ENCODE measurements at regions not wholly inside any gene's neighbourhood (a gene's known extent, or its start where the extent isn't known, plus 50 kb on each side); places are given as distances from the start of the nearest gene placed in this dataset.

DNA sequence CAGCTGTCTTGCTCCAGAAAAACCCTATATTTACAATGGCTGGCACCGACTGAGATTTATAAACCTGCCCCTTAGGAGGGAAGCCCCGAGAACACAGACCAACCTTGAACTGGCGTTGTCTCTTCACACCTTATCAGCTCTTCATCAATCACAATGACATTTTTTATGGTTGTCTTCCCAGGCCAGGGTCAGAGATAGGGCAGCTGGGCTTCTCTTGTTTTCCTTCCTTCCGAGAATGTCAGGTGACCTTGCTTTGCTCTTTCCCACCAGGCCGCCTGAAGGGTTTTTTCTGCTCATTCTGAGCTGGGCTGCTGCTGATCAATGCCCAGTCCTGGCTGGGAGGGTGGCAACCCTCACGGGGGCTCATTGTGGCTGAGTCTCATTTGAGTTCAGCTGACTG is 619.1 kb downstream of the CCDC171 start:
- H3K36me3 ChIP-seq (ENCODE audit: control insufficient read depth in 2 of 2, insufficient read depth in 2 of 2, low read length in 1 of 2): no peaks in the 10 kb centered on the region
- H3K4me3 ChIP-seq (ENCODE audit: low read depth in 1 of 2, low read length in 2 of 2): no peak overlapping the region
- no peaks in the 10 kb centered on the region for H3K27me3 ChIP-seq (ENCODE audit: control insufficient read depth in 1 of 2, insufficient read depth in 2 of 2, low read length in 2 of 2)
- 44 to 70% methylated on average over 6 of the region's 6 CpGs for WGBS, 2 donors
- H3K4me1 ChIP-seq (ENCODE audit: control insufficient read depth in 2 of 2, insufficient read depth in 2 of 2, low read length in 1 of 2): peaks cover 0 to 3% of the 10 kb centered on the region in 2 donors
- no peaks in the 10 kb centered on the region for H3K9me3 ChIP-seq (ENCODE audit: control insufficient read depth in 2 of 2, insufficient read depth in 1 of 2, low read depth in 1 of 2, low read length in 1 of 2)
- H3K27ac ChIP-seq (ENCODE audit: low read depth in 2 of 2, low read length in 1 of 2): no peak overlapping the region

DNA sequence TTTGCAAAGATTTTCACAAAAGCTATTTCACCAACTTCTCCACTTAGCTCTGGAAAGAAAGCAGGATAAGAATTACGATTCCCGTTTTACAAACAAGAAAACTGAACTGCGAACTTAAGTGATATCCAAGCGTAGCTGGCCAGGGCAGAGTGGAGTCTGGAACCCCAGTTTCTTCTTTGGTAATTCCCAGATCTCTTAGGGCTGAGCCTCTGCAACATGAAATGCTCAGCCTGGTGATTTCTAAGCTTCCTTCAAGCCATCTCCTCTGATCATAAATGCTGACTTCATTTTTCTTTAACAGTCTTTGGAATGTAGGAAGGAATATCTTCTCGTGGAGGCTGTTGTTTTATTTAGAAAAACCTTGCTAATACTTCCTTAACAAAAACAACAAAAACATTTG is 620.0 kb downstream of the CCDC171 start:
- no peaks in the 10 kb centered on the region for H3K9me3 ChIP-seq (ENCODE audit: control insufficient read depth in 2 of 2, insufficient read depth in 1 of 2, low read depth in 1 of 2, low read length in 1 of 2)
- no peaks in the 10 kb centered on the region for H3K27me3 ChIP-seq (ENCODE audit: control insufficient read depth in 1 of 2, insufficient read depth in 2 of 2, low read length in 2 of 2)
- H3K4me3 ChIP-seq (ENCODE audit: low read depth in 1 of 2, low read length in 2 of 2): no peak overlapping the region
- H3K27ac ChIP-seq (ENCODE audit: low read depth in 2 of 2, low read length in 1 of 2): no peak overlapping the region
- H3K4me1 ChIP-seq (ENCODE audit: control insufficient read depth in 2 of 2, insufficient read depth in 2 of 2, low read length in 1 of 2): peaks cover 0 to 3% of the 10 kb centered on the region in 2 donors
- 74% methylated on average over 5 of the region's 5 CpGs for WGBS, 2 donors
- H3K36me3 ChIP-seq (ENCODE audit: control insufficient read depth in 2 of 2, insufficient read depth in 2 of 2, low read length in 1 of 2): no peaks in the 10 kb centered on the region

DNA sequence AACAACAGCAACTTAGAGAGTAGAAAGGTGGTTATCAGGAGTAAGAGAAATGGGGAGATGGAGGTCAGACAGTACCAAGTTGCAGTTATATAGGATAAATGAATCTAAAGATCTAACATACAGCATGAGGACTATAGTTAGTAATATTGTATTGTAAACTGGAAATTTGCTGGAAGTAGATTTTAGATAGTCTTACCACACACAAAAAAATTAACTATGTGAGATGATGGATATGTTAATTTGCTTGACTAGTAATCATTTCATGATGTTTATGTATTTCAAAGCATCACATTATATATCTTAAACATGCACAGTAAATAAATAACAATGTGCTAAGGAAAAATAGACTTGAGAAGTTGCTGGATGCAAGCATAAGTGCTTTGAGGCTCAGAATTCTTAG is 622.1 kb downstream of the CCDC171 start:
- H3K27ac ChIP-seq (ENCODE audit: low read depth in 2 of 2, low read length in 1 of 2): no peak overlapping the region
- H3K4me3 ChIP-seq (ENCODE audit: low read depth in 1 of 2, low read length in 2 of 2): no peak overlapping the region
- no peaks in the 10 kb centered on the region for H3K27me3 ChIP-seq (ENCODE audit: control insufficient read depth in 1 of 2, insufficient read depth in 2 of 2, low read length in 2 of 2)
- no peaks in the 10 kb centered on the region for H3K36me3 ChIP-seq (ENCODE audit: control insufficient read depth in 2 of 2, insufficient read depth in 2 of 2, low read length in 1 of 2)
- H3K4me1 ChIP-seq (ENCODE audit: control insufficient read depth in 2 of 2, insufficient read depth in 2 of 2, low read length in 1 of 2): peaks cover 0 to 3% of the 10 kb centered on the region in 2 donors
- no peaks in the 10 kb centered on the region for H3K9me3 ChIP-seq (ENCODE audit: control insufficient read depth in 2 of 2, insufficient read depth in 1 of 2, low read depth in 1 of 2, low read length in 1 of 2)

DNA sequence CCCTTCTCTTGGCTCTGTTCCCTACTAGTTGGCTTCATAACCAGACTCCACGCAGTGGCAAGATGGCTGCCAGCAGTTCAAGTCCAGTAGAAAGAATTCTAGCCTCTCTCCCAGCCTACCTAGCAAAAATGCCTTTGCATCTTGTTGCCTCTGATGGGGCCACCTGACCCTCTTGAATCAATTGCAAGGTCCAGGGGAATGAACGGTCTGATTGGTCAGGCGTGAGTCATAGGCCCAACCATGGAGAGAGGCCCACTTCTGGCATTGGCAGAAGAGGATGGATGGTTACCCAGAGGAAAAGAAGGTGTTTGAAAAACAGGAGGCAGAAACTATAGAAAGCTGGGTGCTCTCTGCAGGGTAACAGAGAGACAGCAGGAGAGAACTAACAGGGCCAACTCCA is 622.6 kb downstream of the CCDC171 start:
- Histone ChIP-seq H3K4me1 (ENCODE audit: control insufficient read depth in 2 of 2, insufficient read depth in 2 of 2, low read length in 1 of 2) (peaks cover 0 to 3% of the 10 kb centered on the region in 2 donors), H3K36me3 (ENCODE audit: control insufficient read depth in 2 of 2, insufficient read depth in 2 of 2, low read length in 1 of 2) (no peaks in the 10 kb centered on the region), H3K27me3 (ENCODE audit: control insufficient read depth in 1 of 2, insufficient read depth in 2 of 2, low read length in 2 of 2) (no peaks in the 10 kb centered on the region), H3K4me3 (ENCODE audit: low read depth in 1 of 2, low read length in 2 of 2) (no peak overlapping the region), H3K9me3 (ENCODE audit: control insufficient read depth in 2 of 2, insufficient read depth in 1 of 2, low read depth in 1 of 2, low read length in 1 of 2) (no peaks in the 10 kb centered on the region), H3K27ac (ENCODE audit: low read depth in 2 of 2, low read length in 1 of 2) (no peak overlapping the region)
- 85 to 88% methylated on average over 3 of the region's 3 CpGs for WGBS, 2 donors

DNA sequence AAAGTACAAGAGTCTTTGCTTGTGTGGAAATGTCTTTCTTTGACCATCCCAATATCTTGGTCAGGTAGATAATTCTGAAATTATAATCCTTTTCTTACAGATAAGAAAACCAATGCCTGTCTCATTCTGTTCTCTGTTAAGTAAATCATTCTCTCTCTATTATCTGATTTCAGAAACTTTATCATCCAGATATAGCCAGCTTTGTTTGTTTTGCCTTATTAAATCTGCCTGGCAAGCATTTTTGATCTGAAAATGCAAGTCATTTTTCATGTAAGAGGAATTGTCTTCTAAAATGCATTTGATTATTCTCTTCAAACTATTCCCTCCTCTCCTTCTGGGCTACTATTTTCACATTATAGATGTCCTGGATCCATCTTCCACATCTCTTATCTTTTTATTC is 625.5 kb downstream of the CCDC171 start:
- H3K27me3 ChIP-seq (ENCODE audit: control insufficient read depth in 1 of 2, insufficient read depth in 2 of 2, low read length in 2 of 2): no peaks in the 10 kb centered on the region
- no peaks in the 10 kb centered on the region for H3K4me1 ChIP-seq (ENCODE audit: control insufficient read depth in 2 of 2, insufficient read depth in 2 of 2, low read length in 1 of 2)
- no peaks in the 10 kb centered on the region for H3K9me3 ChIP-seq (ENCODE audit: control insufficient read depth in 2 of 2, insufficient read depth in 1 of 2, low read depth in 1 of 2, low read length in 1 of 2)
- no peak overlapping the region for H3K27ac ChIP-seq (ENCODE audit: low read depth in 2 of 2, low read length in 1 of 2)
- no peak overlapping the region for H3K4me3 ChIP-seq (ENCODE audit: low read depth in 1 of 2, low read length in 2 of 2)
- no peaks in the 10 kb centered on the region for H3K36me3 ChIP-seq (ENCODE audit: control insufficient read depth in 2 of 2, insufficient read depth in 2 of 2, low read length in 1 of 2)

DNA sequence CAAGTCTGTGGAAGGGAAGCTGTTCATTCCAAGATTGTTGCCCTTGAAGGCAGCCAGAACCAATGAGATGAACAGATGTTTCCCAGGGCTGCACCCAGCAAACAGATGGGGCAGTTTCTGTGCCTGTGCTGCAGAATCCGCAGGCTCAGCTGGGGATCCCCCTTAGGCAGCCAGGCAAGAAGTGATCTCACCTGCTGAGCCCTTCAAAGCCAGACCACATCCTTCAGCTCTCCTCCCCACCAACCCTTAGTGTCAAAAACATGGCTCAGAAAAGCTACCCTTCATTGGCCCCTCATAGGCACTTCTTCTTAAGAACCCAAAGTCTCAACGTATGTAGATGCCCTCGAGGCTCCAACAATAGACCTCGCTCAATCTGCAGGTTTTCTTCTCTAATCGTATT is 626.7 kb downstream of the CCDC171 start:
- Histone ChIP-seq H3K4me3 (ENCODE audit: low read depth in 1 of 2, low read length in 2 of 2) (no peak overlapping the region), H3K36me3 (ENCODE audit: control insufficient read depth in 2 of 2, insufficient read depth in 2 of 2, low read length in 1 of 2) (no peaks in the 10 kb centered on the region), H3K4me1 (ENCODE audit: control insufficient read depth in 2 of 2, insufficient read depth in 2 of 2, low read length in 1 of 2) (no peaks in the 10 kb centered on the region), H3K9me3 (ENCODE audit: control insufficient read depth in 2 of 2, insufficient read depth in 1 of 2, low read depth in 1 of 2, low read length in 1 of 2) (no peaks in the 10 kb centered on the region), H3K27me3 (ENCODE audit: control insufficient read depth in 1 of 2, insufficient read depth in 2 of 2, low read length in 2 of 2) (no peaks in the 10 kb centered on the region), H3K27ac (ENCODE audit: low read depth in 2 of 2, low read length in 1 of 2) (no peak overlapping the region)
- WGBS, 2 donors: 86 to 87% methylated on average over 5 of the region's 5 CpGs

DNA sequence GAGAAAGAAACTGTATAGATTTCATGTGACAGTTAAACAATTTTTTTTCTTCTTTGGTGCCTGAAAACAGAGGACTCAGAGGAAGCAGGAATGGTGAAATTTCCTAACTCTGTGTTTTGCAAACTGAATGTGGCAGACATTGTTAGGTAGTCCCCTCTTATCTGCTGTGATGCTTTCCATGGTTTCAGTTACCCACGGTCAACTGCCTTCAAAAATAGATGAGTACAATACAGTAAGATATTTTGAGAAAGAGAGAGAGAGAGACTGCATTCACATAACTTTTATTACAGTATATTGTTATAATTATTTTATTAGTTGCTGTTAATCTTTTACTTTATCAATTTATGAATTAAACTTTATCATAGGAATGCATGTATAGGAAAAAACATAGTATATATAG is 627.2 kb downstream of the CCDC171 start:
- Histone ChIP-seq H3K36me3 (ENCODE audit: control insufficient read depth in 2 of 2, insufficient read depth in 2 of 2, low read length in 1 of 2) (no peaks in the 10 kb centered on the region), H3K27ac (ENCODE audit: low read depth in 2 of 2, low read length in 1 of 2) (no peak overlapping the region), H3K4me3 (ENCODE audit: low read depth in 1 of 2, low read length in 2 of 2) (no peak overlapping the region), H3K4me1 (ENCODE audit: control insufficient read depth in 2 of 2, insufficient read depth in 2 of 2, low read length in 1 of 2) (no peaks in the 10 kb centered on the region), H3K27me3 (ENCODE audit: control insufficient read depth in 1 of 2, insufficient read depth in 2 of 2, low read length in 2 of 2) (no peaks in the 10 kb centered on the region), H3K9me3 (ENCODE audit: control insufficient read depth in 2 of 2, insufficient read depth in 1 of 2, low read depth in 1 of 2, low read length in 1 of 2) (no peaks in the 10 kb centered on the region)
- WGBS, 2 donors: 87 to 88% methylated on average over 1 of the region's 1 CpG

DNA sequence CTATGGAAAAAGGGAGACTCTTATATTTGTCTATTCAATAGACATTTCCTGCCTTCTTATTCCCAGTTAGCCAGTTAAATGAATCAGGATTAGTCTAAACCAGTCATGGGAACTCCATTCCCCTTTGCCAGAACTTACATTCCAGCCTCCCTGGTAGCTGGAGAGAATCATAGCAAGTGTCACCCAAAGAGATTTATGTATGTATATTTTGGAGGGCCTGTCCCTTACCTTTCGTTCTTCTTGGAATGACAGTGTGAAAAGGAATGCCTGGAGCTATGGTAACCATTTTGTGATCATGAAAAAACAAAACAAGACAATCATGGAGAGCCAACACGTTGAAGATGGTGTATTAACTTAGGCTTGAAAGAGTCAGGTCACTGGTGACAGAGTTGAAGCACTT is 627.7 kb downstream of the CCDC171 start:
- Histone ChIP-seq H3K9me3 (ENCODE audit: control insufficient read depth in 2 of 2, insufficient read depth in 1 of 2, low read depth in 1 of 2, low read length in 1 of 2) (no peaks in the 10 kb centered on the region), H3K27ac (ENCODE audit: low read depth in 2 of 2, low read length in 1 of 2) (no peak overlapping the region), H3K27me3 (ENCODE audit: control insufficient read depth in 1 of 2, insufficient read depth in 2 of 2, low read length in 2 of 2) (no peaks in the 10 kb centered on the region), H3K4me3 (ENCODE audit: low read depth in 1 of 2, low read length in 2 of 2) (no peak overlapping the region), H3K36me3 (ENCODE audit: control insufficient read depth in 2 of 2, insufficient read depth in 2 of 2, low read length in 1 of 2) (no peaks in the 10 kb centered on the region), H3K4me1 (ENCODE audit: control insufficient read depth in 2 of 2, insufficient read depth in 2 of 2, low read length in 1 of 2) (no peaks in the 10 kb centered on the region)
- 27 to 31% methylated on average over 2 of the region's 2 CpGs for WGBS, 2 donors

DNA sequence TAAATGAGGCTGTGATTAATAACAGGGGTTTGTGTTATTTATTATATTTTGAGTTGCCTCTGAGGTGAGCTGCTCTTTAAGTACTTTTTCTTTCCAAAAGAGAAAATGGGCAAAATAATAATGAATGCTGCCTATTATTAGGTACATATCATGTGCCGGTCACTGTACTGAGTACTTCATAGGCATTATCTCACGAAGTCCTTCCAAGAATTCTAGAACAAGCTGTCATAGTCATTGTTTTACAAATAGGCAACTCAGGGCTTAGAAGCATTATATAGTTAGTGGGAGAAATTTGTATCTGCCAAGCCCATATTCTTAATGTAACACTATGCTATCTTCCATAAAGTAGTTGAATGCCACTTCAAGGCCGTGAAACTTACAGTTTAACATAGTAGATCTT is 628.7 kb downstream of the CCDC171 start:
- Histone ChIP-seq H3K27me3 (ENCODE audit: control insufficient read depth in 1 of 2, insufficient read depth in 2 of 2, low read length in 2 of 2) (no peaks in the 10 kb centered on the region), H3K9me3 (ENCODE audit: control insufficient read depth in 2 of 2, insufficient read depth in 1 of 2, low read depth in 1 of 2, low read length in 1 of 2) (no peaks in the 10 kb centered on the region), H3K27ac (ENCODE audit: low read depth in 2 of 2, low read length in 1 of 2) (no peak overlapping the region), H3K36me3 (ENCODE audit: control insufficient read depth in 2 of 2, insufficient read depth in 2 of 2, low read length in 1 of 2) (no peaks in the 10 kb centered on the region), H3K4me3 (ENCODE audit: low read depth in 1 of 2, low read length in 2 of 2) (no peak overlapping the region), H3K4me1 (ENCODE audit: control insufficient read depth in 2 of 2, insufficient read depth in 2 of 2, low read length in 1 of 2) (no peaks in the 10 kb centered on the region)
- 76 to 86% methylated on average over 3 of the region's 3 CpGs for WGBS, 2 donors

DNA sequence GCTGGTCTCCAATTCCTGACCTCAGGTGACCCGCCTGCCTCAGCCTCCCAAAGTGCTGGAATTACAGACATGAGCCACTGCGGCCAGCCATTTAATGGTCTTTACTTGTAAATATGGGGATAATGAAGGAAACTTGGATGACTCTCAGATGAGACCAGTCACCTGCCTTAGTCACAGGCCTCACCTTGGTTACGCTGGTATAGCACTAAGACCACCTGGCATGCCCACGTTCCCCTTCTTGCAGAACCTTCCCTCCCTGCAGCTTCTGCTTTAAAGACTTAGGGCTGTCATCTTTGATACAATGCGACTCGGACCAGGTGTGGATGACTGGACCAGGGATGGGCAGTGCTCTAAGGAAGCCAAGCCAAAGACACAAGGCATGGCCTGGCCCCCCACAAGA is 629.9 kb downstream of the CCDC171 start:
- no peak overlapping the region for H3K4me3 ChIP-seq (ENCODE audit: low read depth in 1 of 2, low read length in 2 of 2)
- H3K4me1 ChIP-seq (ENCODE audit: control insufficient read depth in 2 of 2, insufficient read depth in 2 of 2, low read length in 1 of 2): no peaks in the 10 kb centered on the region
- H3K9me3 ChIP-seq (ENCODE audit: control insufficient read depth in 2 of 2, insufficient read depth in 1 of 2, low read depth in 1 of 2, low read length in 1 of 2): no peaks in the 10 kb centered on the region
- no peaks in the 10 kb centered on the region for H3K27me3 ChIP-seq (ENCODE audit: control insufficient read depth in 1 of 2, insufficient read depth in 2 of 2, low read length in 2 of 2)
- no peaks in the 10 kb centered on the region for H3K36me3 ChIP-seq (ENCODE audit: control insufficient read depth in 2 of 2, insufficient read depth in 2 of 2, low read length in 1 of 2)
- H3K27ac ChIP-seq (ENCODE audit: low read depth in 2 of 2, low read length in 1 of 2): no peak overlapping the region
- WGBS, 2 donors: 95 to 98% methylated on average over 6 of the region's 6 CpGs
